ENCODE measurements at regions not wholly inside any gene's neighbourhood (a gene's known extent, or its start where the extent isn't known, plus 50 kb on each side); places are given as distances from the start of the nearest gene placed in this dataset.

DNA sequence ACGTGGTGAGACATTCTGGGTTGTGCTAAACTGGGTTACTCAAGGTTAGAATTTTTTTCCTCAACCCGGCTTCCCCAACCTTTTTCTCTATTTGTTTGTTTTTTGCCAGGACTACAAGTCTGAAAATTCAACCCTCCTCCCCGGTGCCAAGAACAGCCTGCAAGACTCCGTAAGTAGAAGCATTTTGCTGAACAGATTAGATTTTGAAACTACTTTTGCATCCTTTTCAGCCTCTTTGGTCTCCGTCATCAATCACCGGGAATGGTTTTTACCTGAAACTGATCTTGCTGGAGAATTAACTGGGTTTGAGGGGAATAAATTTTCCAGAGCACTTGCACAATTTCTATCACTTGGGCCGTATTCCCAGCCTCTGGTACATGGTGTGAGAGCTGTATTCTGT is 501.2 kb upstream of the EEF2KMT start:
- TF ChIP-seq, protein P1, sequence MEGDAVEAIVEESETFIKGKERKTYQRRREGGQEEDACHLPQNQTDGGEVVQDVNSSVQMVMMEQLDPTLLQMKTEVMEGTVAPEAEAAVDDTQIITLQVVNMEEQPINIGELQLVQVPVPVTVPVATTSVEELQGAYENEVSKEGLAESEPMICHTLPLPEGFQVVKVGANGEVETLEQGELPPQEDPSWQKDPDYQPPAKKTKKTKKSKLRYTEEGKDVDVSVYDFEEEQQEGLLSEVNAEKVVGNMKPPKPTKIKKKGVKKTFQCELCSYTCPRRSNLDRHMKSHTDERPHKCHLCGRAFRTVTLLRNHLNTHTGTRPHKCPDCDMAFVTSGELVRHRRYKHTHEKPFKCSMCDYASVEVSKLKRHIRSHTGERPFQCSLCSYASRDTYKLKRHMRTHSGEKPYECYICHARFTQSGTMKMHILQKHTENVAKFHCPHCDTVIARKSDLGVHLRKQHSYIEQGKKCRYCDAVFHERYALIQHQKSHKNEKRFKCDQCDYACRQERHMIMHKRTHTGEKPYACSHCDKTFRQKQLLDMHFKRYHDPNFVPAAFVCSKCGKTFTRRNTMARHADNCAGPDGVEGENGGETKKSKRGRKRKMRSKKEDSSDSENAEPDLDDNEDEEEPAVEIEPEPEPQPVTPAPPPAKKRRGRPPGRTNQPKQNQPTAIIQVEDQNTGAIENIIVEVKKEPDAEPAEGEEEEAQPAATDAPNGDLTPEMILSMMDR (IDR thresholded peaks at IDR 0.05), result no peak
- TF ChIP-seq POLR2AphosphoS5 (IDR thresholded peaks at IDR 0.05; ENCODE audit: insufficient read depth in 1 of 2, low read depth in 1 of 2) (no peak), POLR2A (IDR thresholded peaks at IDR 0.05) (no peak)

Measured in vagina (tissue), 2 donors.